Skeletal muscle cell (primary cell): ENCODE measurements at regions not wholly inside any gene's neighbourhood (a gene's known extent, or its start where the extent isn't known, plus 50 kb on each side); places are given as distances from the start of the nearest gene placed in this dataset.

Experiments
- DNase-seq: peaks from one replicate; pipeline ENCODE4 v3.0.0-alpha.2; 2010; ENCODE audit warnings: low read depth
- H3K4me3 ChIP-seq: 2 replicates; pipeline ENCODE4 v1.5.1; 2011; ENCODE audit warnings: low read depth, mild to moderate bottlenecking, control low read depth, low read length, moderate library complexity

GRCh38 chr22:49188091-49188490, 639.6 kb downstream of the BRD1 start:
- no peak for DNase-seq

GRCh38 chr22:49186762-49187161, 640.9 kb downstream of the BRD1 start:
- DNase-seq: no peak
- no peak overlapping the region for H3K4me3 ChIP-seq

More at GRCh38 chr22:49188091-49188490, 639.6 kb downstream of the BRD1 start:
- no peak overlapping the region for H3K4me3 ChIP-seq

DNA sequence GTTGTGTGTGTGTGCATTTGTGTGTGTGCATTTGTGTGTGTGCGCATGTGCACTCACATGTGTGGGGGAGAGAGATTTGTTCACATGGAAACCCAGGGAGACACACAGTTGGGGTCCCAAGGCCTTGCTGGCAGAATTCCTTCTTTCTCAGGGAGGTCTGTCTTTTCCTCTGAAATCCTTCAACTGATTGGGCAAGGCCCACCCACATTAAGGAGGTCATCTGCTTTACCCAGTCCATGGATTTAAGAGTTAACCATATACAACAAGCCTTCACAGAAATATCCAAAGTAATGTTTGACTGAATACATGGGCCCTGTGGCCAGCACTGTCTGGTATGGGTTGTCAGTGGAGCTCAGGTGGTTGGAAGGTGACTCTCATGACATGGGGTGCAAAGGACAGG, 641.4 kb downstream of the BRD1 start:
- no peak for DNase-seq

DNA sequence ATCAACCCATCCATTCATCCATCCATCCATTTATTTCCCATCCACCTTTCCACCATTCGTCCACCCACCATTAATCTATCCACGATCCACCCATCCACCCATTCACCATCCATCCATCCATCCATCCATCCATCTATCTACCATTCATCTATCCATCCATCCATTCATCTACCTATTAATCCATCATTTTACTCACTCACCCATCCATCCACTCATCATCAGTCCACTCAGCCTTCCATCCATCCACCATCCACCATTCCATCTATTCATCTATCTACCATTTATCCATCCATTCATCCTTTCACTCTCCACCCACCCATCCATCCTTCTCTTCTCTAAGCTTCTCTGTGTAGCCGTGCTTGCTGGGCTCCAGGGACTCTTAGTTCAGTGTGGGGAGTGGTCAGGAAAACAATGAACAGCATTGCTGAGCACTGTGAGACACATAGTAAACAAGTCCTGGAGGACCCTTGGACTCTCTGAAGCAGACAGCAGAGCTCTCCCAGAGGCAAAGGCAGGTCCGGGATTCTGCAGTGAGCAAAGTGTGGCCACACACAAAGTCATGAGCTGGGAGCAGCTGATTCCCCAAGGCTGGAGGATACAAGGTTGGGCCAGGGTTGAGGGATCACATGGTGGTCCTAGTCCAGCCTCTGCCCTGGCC, 642.2 kb downstream of the BRD1 start:
- DNase-seq: no peak
- H3K4me3 ChIP-seq: no peak overlapping the region

More for the DNA sequence above, 641.4 kb downstream of the BRD1 start:
- no peak overlapping the region for H3K4me3 ChIP-seq

DNA sequence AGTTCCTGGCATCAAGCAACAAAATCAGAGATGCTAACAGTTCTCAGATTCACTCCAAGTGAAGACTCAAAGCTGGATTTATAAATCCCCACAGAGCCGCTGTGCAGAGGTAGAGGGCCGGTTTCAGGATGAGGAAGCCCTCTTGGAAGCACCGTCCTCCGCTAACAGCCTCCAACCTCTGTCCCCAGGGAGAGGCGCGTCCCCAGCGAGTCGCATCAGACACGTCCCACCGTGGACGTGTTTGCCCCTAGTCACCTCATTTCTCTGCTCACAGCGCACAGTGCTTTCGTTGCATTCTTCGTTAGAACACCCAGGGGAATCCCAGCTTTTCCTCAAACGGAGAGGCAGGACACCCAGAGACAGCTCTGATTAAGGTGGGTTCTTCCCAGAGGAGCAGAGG, 642.9 kb downstream of the BRD1 start:
- no peak overlapping the region for H3K4me3 ChIP-seq
- DNase-seq: no peak

DNA sequence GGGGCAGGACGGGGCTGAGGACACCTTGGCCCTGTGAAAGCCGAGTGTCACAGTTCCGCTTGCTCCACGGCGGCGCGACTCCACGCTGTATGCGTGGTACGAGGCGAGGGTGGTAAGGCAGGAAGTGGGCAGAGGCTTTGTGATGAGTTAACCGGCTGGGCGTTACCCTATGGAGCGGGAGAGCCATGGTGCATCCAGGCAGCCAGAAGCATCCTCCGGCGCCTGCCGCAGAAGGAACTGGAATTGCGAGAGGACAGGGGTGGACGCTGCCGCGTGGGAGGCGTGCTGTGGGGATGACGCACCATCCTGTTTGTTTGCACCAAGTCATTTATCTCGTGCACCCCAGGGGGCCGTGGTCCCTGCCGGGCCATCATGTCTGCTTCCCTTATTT, 643.9 kb downstream of the BRD1 start:
- no peak overlapping the region for H3K4me3 ChIP-seq
- DNase-seq: no peak

DNA sequence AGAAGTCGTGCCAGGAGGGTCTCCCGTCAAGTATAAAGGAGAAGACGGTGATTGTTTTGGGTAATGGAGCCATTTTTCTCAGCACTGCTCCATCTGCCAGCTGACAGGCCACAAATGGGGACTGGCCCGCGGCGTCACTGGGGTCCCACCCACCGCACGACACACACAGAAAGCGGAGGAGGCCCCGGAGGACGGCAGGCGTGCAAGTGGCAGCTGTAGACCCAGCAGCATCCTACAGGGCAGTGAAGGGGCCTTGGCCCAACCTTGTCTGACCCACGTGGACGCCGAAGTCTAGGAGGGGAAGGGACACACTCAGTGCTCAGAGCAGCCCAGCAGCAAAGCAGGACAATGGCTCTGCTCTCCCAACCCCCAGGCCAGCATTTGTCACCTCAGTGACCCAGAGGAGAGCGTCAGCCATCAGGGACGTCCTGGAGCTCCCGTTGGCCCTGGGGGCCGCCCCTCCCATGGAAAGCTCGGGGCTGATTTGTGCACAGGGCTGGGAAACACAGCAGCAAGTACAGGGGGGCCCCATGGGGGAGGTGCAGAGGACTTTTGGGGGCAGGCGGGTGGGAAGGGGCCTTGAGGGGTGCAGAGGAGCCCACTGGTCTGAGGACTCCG, 644.4 kb downstream of the BRD1 start:
- no peak overlapping the region for H3K4me3 ChIP-seq
- no peak for DNase-seq

- no peak for DNase-seq
- no peak overlapping the region for H3K4me3 ChIP-seq
These were observed 645.3 kb downstream of the BRD1 start for GRCh38 chr22:49182416-49182815.

DNA sequence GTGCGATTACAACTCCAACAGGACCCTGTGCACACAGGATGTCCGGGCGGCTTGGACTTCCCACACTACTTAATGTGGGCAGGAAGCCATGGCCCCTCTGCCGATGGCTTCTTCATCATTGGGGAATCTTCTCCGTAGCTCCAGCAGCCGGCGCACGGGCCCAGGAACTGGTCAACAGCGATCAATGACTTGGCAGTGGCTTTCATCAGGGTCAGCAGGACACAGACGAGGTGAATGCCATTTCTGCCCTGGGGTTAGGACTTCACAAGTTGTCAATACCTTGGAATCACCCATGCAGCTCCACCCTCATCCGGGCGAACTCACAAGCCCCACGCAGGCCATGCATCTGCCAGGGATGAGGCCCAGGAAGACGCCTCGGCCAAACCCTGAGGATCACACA, 645.7 kb downstream of the BRD1 start:
- H3K4me3 ChIP-seq: no peak overlapping the region
- DNase-seq: no peak

- no peak overlapping the region for H3K4me3 ChIP-seq
These were observed 646.2 kb downstream of the BRD1 start for GRCh38 chr22:49181431-49181830.

GRCh38 chr22:49180683-49181024, 647.0 kb downstream of the BRD1 start:
- no peak for DNase-seq
- H3K4me3 ChIP-seq: no peak overlapping the region

More at GRCh38 chr22:49181431-49181830, 646.2 kb downstream of the BRD1 start:
- no peak for DNase-seq

DNA sequence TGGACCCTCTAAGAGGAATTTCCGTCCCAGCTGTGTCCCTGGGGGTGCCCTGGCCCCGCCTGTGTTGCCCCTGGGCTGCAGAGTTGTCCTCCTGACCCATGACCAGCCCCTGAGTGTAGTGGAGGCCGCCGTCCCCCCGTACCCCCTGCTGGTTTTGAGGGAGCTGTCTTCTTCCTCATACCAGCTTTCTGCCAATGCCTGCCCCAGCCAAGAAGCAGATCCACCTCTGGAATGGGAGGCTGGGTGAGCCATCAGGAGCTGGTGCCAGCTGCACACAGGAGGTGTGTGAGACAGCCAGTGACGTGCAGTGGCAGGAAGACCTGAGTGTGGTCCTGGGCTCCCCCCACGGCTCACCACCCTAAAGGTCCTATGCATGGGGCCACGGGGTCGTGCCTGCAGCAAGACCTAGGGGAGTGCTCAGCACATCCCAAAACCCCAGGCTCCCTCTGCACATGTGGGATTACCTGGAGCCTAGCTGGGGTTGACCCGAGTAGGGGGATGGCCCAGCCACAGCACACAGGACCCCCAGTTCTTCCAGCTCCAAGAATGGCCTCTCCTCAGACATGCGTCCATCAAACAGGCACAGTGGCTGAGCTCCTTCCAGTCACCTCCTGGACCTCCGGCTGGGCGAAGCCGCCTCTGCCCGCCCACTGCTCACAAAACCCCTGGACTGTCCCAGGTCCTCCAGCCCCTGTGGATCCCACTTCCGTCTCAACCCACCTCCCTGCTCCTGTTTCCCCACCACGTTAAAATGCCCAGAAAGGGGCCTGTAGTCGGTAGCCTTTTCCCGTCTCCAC, 647.6 kb downstream of the BRD1 start:
- no peak for DNase-seq
- no peak overlapping the region for H3K4me3 ChIP-seq

DNA sequence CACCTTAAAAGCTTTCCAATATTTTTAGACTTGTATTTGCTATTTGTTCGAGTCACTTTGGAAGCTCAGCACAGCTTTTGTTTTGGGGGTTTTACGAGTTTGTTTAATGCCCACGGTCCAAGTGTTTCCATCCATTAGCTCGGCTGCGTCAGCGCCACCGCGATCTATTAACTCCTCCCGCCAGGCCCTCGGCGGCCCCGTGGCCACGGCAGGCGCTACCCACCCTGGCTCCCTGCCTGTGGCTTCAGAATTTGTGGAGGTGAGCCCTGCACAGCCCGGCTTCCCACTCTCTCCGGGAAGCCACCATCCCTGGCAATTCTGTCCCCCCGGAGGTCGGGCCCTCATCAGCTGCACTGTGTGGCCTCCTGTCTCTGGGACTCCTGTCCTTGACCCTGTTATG, 648.5 kb downstream of the BRD1 start:
- H3K4me3 ChIP-seq: no peak overlapping the region
- DNase-seq: no peak

DNA sequence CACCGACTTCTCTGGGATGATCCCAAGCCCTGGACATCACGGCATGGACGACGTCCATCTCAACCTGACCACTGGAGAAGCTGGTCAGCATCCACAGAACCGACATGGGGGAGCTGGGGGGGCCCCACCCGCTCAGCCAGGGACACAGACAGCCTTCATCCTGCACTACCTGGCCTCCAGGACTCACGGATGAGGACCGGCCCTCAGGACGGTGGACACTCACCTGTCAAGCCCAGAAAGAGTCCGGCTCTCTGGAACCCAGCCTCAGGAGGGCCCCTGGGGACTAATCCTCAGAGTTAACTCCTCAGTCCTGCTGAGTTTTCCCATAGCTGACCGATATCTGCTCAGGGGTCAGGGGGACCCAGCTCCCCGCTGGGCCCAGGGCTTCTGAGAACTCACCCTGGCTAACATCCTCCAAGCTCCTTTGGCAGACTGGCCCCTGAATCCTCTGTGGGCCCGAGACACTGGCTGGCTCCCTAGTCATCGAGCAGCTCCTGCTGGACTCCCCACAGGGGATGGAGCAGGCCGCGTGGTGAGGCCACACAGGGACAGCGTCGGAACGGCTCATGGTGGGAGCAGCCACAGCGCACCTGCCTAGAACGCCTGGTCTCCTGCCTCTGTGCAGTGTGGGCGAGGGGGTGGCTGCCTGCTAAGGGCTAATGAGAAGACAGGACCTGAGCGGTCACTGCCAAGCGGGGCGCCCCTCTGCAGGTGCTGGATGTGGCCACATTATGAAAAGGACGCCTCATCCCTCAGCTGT, 649.2 kb downstream of the BRD1 start:
- no peak overlapping the region for H3K4me3 ChIP-seq
- no peak for DNase-seq

DNA sequence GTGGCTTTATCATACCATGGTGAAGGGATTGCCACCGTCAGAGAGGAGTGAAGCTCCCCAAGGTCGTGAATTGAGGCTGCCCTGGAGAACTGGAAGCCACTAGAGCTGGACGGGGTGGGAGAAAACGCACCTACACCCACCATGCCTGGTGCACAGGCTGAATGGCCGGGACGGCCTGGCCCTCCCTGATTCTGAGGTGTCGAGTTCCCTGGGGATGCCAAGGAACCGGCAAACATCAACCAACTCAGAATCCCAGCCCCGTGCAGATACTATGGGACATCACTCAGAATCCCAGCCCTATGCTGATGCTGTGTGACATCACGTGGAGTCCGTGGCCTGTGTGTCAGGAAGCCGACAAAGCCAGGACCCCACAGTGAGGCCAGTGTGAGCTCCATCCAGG, 650.0 kb downstream of the BRD1 start:
- no peak for DNase-seq
- no peak overlapping the region for H3K4me3 ChIP-seq

GRCh38 chr22:49176956-49177355, 650.7 kb downstream of the BRD1 start:
- H3K4me3 ChIP-seq: no peak overlapping the region
- DNase-seq: no peak

- H3K4me3 ChIP-seq: no peak overlapping the region
- no peak for DNase-seq
These were observed 657.6 kb downstream of the BRD1 start for GRCh38 chr22:49170053-49170452.

DNA sequence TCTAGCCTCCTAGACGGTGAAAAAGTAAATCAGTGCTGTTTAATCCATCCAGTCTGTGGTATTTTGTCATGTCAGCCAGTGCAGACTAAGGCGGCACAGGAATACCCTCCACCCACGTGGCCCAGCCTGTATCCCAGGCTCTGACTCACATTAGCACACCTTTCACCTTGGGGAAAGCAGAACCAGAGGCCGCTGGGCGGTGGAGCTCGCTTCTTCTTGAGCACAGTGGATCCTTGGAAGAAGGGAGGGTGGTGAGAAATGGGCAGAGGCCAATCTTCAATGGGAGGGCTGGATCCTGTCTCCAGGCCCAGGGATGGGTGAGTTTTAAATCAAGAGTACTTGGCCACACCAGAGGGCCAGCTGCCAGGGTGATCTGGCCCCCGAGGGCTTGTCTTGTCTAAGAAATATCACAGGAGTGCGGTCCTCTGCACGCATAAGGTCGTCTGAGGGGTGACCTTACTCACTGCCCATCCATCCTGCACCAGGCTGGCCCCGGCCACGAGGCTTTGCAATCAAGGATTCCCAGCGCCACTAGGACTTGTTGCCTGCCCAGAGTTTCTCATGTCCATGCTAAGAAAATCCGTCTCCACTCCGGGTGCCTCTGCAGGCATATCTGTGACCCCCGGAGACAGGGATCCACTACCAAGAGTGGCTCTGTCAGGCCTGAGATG, 658.5 kb downstream of the BRD1 start:
- H3K4me3 ChIP-seq: no peak overlapping the region
- no peak for DNase-seq

DNA sequence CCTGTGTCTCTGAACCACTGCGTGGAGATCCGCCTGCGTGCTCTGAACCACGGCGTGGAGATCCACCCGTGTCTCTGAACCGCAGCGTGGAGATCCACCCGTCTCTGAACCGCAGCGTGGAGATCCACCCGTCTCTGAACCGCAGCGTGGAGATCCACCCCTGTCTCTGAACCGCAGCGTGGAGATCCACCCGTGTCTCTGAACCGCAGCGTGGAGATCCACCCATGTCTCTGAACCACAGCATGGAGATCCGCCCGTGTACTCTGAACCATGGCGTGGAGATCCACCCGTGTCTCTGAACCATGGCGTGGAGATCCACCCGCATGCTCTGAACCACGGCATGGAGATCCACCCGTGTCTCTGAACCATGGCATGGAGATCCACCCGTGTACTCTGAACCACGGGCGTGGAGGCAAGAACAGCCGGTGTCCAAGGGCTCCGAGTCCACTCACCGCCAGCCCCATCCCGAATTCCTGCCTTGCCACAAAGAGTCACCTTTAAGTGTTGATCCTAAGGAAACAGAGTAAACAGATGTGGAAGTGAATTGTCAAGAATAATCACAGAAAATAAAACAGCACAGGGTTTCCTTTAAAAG, 659.4 kb downstream of the BRD1 start:
- H3K4me3 ChIP-seq: no peak overlapping the region
- DNase-seq: no peak
